SU-DHL-6 (cell line): ENCODE measurements at regions not wholly inside any gene's neighbourhood (a gene's known extent, or its start where the extent isn't known, plus 50 kb on each side); places are given as distances from the start of the nearest gene placed in this dataset.

Source experiments
- CTCF ChIP-seq: fragments of 200-600 bp; sonication (generic); IDR thresholded peaks from one replicate; pipeline ENCODE4 v1.5.1; 2017; ENCODE audit warnings: antibody characterized with exemption, mild to moderate bottlenecking, low read length, moderate library complexity; ENCODE audit not compliant: insufficient read depth, poor library complexity, severe bottlenecking
- EZH2phosphoT487 ChIP-seq: fragments of 200-600 bp; sonication (generic), shearing (Covaris generic); conservative IDR thresholded peaks from 2 replicates; pipeline ENCODE4 v1.6.1; 2018; ENCODE audit warnings: mild to moderate bottlenecking, antibody characterized with exemption, low read length, moderate library complexity, mixed read lengths

GRCh38 chr5:104932431-104932830 lies 1369.8 kb upstream of the NUDT12 start:
- TF ChIP-seq CTCF (no peak), EZH2phosphoT487 (no peak)
